ENCODE measurements at regions not wholly inside any gene's neighbourhood (a gene's known extent, or its start where the extent isn't known, plus 50 kb on each side); places are given as distances from the start of the nearest gene placed in this dataset.

DNA sequence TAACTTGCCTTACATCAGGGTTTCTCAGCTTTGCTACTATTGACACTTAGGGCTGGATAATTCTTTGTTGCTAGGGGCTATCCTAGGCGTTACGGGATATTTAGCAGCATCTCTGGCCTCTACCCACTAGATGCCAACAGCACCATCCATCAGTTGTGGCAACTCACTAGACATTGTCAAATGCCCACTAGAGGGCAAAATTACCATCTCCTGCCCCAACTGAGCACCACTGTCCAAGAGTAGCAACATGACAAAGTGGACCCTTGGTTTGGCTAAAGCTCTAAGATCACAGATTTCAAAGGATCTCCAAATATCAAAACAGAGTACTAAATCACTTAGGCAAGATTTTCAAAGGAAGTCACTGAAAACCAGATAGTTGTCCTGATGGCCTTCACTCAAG lies 251.7 kb upstream of the TBX3 start:
- TF ChIP-seq GATA2 (IDR thresholded peaks at IDR 0.05; ENCODE audit: low read depth, low read length): no peak
- TF ChIP-seq GATA3 (IDR thresholded peaks at IDR 0.05; ENCODE audit: low read depth, low read length): no peak

DNA sequence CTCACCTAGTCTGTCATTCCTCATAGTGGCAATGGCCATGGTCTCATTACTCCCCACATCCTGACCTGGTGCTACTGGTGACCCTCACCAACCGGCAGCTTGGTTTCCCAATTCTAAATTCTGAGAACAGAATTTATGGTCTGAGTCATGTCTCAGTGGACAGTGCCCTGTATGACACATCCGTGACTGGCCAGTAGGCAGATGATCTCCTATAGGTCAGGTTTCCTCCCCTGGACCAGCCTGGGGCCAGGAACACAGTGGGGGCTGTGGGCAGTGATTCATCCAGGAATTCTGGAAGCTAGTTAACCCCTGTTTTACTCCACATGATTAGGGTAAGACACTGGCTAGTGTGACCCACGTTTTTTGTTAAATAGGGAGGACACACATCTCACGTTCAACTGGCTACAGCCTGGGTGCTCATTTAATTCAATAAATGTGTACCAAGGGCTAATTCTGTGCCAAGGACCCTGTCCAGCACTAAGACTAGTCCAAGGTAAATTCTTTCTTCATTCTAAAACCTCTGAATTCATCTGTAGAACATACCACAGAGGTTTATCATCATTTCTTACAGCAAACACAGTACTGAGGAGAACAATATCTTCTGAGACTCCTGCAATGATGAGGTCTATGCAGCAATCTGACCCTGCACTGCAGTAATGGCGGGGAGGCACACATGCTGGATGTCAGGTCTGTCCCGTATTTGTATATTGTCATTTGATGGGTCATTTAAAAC lies 249.6 kb upstream of the TBX3 start:
- TF ChIP-seq GATA3 (IDR thresholded peaks at IDR 0.05; ENCODE audit: low read depth, low read length): no peak
- TF ChIP-seq GATA2 (IDR thresholded peaks at IDR 0.05; ENCODE audit: low read depth, low read length): no peak

GRCh38 chr12:114932806-114933205 lies 248.8 kb upstream of the TBX3 start:
- no peak for TF ChIP-seq GATA3 (IDR thresholded peaks at IDR 0.05; ENCODE audit: low read depth, low read length)
- no peak for TF ChIP-seq GATA2 (IDR thresholded peaks at IDR 0.05; ENCODE audit: low read depth, low read length)

GRCh38 chr12:114931025-114931424 lies 247.1 kb upstream of the TBX3 start:
- TF ChIP-seq GATA3 (IDR thresholded peaks at IDR 0.05; ENCODE audit: low read depth, low read length) (no peak), GATA2 (IDR thresholded peaks at IDR 0.05; ENCODE audit: low read depth, low read length) (no peak)

DNA sequence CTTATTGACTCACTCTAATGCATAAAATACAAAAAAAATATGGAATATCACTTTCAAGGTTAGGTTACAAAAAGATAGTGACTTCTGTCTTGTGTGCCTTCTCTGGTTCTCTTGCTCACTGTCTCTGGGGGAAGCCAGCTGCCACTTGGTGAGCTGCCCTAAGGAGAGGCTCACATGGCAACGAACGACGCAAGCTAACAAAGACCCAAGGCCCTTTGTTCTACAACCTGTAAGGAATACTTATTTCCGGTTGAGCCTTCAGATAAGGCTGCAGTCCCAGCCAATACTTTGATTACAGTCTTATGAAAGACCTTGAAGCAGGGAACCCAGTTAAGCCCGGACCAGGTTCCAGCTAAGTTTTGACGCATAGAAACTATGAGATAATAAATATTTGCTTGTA lies 242.4 kb upstream of the TBX3 start:
- TF ChIP-seq GATA2 (IDR thresholded peaks at IDR 0.05; ENCODE audit: low read depth, low read length): no peak
- TF ChIP-seq GATA3 (IDR thresholded peaks at IDR 0.05; ENCODE audit: low read depth, low read length): no peak

- TF ChIP-seq GATA2 (IDR thresholded peaks at IDR 0.05; ENCODE audit: low read depth, low read length) (no peak), GATA3 (IDR thresholded peaks at IDR 0.05; ENCODE audit: low read depth, low read length) (no peak)
Measured at GRCh38 chr12:114924946-114925475, 241.0 kb upstream of the TBX3 start.

DNA sequence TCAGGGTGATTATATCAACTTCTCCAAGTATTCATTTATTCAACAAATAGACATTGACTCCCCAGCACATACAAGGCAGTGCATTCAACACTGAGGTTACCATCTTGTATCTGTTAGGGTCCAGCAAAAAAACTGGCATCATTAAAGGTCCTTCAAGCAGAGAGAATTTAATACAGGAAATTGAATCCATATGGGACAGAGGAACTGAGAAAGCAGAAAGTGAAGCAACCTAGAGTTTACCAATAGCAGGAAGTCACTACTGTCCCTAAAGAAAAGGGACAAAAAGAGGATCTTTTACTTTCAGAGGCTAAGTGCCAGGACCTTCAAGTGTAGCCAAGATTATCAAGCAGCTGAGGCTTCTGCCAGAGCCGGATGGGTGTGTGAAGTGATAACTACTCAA lies 237.8 kb upstream of the TBX3 start:
- no peak for TF ChIP-seq GATA2 (IDR thresholded peaks at IDR 0.05; ENCODE audit: low read depth, low read length)

- no peak for TF ChIP-seq GATA2 (IDR thresholded peaks at IDR 0.05; ENCODE audit: low read depth, low read length)
Measured at GRCh38 chr12:114920771-114921554, 237.0 kb upstream of the TBX3 start.

DNA sequence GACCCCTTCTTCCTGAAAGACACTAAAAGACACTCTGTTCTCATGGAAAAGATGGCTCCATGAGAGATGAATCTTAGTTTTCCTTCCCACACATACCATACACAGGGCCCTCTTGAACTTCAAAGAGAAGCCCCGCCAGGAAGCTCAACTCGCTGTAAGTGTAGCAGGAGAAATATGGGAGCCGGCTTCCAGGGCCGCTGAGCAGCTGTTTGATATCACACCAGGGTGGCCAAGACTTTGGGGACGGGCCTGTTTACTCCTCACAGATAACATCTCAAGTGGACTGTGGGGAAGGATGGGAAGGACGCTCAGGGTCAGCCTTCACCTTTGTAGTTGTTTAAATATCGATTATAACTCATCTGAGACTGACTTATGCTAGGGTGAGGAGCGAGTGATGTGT lies 235.5 kb upstream of the TBX3 start:
- TF ChIP-seq GATA3 (IDR thresholded peaks at IDR 0.05; ENCODE audit: low read depth, low read length) (no peak), GATA2 (IDR thresholded peaks at IDR 0.05; ENCODE audit: low read depth, low read length) (no peak)

DNA sequence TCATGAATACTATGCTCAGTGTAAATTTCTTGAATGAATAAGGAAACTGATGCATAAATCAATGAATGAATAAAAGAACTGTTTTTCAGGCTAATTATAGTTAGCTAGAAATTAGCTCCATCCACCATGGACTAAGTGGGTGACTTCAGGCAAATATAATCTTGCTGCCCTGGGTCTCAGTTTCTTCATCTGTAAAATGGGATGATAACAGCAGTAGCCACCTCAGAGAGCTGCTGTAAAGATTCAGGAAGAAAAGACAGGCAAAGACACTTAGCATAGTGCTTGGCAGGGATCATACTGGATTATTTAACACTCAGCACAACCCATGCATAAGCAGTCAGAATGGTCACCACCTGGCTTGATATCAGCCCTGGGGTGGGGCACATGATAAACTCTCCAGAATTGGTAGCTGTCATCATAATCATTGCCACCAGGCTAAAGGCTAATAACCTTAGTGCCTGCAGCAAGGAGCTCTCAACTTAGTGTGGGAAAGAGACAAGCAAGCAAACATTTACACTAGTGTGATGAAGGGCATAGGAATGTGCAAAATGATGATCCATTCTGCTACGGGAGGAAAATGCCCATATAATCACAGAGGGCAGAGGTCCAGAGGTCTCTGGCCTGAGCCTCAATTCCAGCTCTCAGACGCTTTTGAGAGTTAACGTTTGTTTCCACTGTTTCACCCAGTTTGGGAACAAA lies 234.7 kb upstream of the TBX3 start:
- TF ChIP-seq GATA3 (IDR thresholded peaks at IDR 0.05; ENCODE audit: low read depth, low read length) (no peak), GATA2 (IDR thresholded peaks at IDR 0.05; ENCODE audit: low read depth, low read length) (no peak)

GRCh38 chr12:114917953-114918352 lies 234.0 kb upstream of the TBX3 start:
- TF ChIP-seq GATA2 (IDR thresholded peaks at IDR 0.05; ENCODE audit: low read depth, low read length): no peak
- no peak for TF ChIP-seq GATA3 (IDR thresholded peaks at IDR 0.05; ENCODE audit: low read depth, low read length)

- TF ChIP-seq GATA3 (IDR thresholded peaks at IDR 0.05; ENCODE audit: low read depth, low read length) (no peak), GATA2 (IDR thresholded peaks at IDR 0.05; ENCODE audit: low read depth, low read length) (no peak)
Measured at GRCh38 chr12:114917307-114917706, 233.3 kb upstream of the TBX3 start.

DNA sequence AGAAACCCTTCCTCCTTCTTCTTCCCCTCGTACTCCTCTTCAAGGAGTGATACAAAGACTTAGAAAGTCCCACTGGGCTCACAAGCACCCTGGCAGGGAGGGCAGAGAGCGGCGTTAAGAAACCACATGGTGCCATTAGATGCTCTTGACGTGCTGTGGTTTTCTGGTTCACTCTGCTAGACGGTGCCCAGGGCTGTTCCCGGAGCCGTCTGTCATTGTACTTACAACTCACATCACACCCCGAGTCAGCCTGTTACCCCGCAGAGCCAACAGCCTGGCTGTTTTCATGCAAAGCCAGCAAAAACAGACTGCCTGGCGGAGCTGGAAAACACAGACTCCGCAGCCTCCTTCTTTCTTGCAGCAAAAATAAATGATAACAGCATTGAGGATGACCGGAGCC lies 232.6 kb upstream of the TBX3 start:
- no peak for TF ChIP-seq GATA2 (IDR thresholded peaks at IDR 0.05; ENCODE audit: low read depth, low read length)
- TF ChIP-seq GATA3 (IDR thresholded peaks at IDR 0.05; ENCODE audit: low read depth, low read length): no peak

GRCh38 chr12:114916124-114916523 lies 232.1 kb upstream of the TBX3 start:
- no peak for TF ChIP-seq GATA2 (IDR thresholded peaks at IDR 0.05; ENCODE audit: low read depth, low read length)
- TF ChIP-seq GATA3 (IDR thresholded peaks at IDR 0.05; ENCODE audit: low read depth, low read length): no peak
